ENCODE measurements at regions not wholly inside any gene's neighbourhood (a gene's known extent, or its start where the extent isn't known, plus 50 kb on each side); places are given as distances from the start of the nearest gene placed in this dataset.

- intact Hi-C loops (cut with micrococcal nuclease; ENCODE audit: unreplicated experiment): no loop called here
- Histone ChIP-seq H3K9me3 (no peaks in the 10 kb centered on the region), H3K4me3 (ENCODE audit: low read depth, low read length) (no peak overlapping the region), H3K27me3 (replicated peaks; ENCODE audit: control insufficient read depth, insufficient read depth, low read length) (no peaks in the 10 kb centered on the region), H3K36me3 (ENCODE audit: control insufficient read depth, insufficient read depth, low read length) (no peaks in the 10 kb centered on the region; the same call in 1 of the 2 replicates), H3K4me1 (peaks cover 11% of the 10 kb centered on the region)
- H3K4me3 Mint-ChIP-seq (ENCODE audit: unreplicated experiment): no peak overlapping the region
- no peak for DNase-seq
- no peak for TF ChIP-seq CTCF (IDR thresholded peaks at IDR 0.05; ENCODE audit: insufficient read depth in 1 of 2, low read depth in 1 of 2, low read length in 1 of 2, severe bottlenecking in 1 of 2, unreplicated experiment in 1 of 2)
- H3K27ac Mint-ChIP-seq (ENCODE audit: unreplicated experiment): no peak overlapping the region
- ChIA-PET CTCF (no interaction called here), POLR2A (no interaction called here)
- no TSS peak for BruUV-seq (replicated peaks)
- no peaks in the 10 kb centered on the region for H3K36me3 Mint-ChIP-seq (ENCODE audit: insufficient read depth, unreplicated experiment)
- H3K4me1 Mint-ChIP-seq (ENCODE audit: low read depth, unreplicated experiment): no peaks in the 10 kb centered on the region
- H3K27me3 Mint-ChIP-seq (ENCODE audit: insufficient read depth, unreplicated experiment): no peaks in the 10 kb centered on the region
- H3K9me3 Mint-ChIP-seq (ENCODE audit: unreplicated experiment): no peaks in the 10 kb centered on the region
These were observed 128.4 kb upstream of the LPP start for GRCh38 chr3:188025555-188025954.

GRCh38 chr3:188026191-188026968, 127.6 kb upstream of the LPP start:
- Mint-ChIP-seq H3K4me1 (ENCODE audit: low read depth, unreplicated experiment) (no peaks in the 10 kb centered on the region), H3K4me3 (ENCODE audit: unreplicated experiment) (no peak overlapping the region), H3K27me3 (ENCODE audit: insufficient read depth, unreplicated experiment) (no peaks in the 10 kb centered on the region), H3K27ac (ENCODE audit: unreplicated experiment) (no peak overlapping the region), H3K9me3 (ENCODE audit: unreplicated experiment) (no peaks in the 10 kb centered on the region), H3K36me3 (ENCODE audit: insufficient read depth, unreplicated experiment) (no peaks in the 10 kb centered on the region)
- ChIA-PET POLR2A (no interaction called here), CTCF (no interaction called here)
- no peaks in the 10 kb centered on the region for H3K36me3 ChIP-seq (ENCODE audit: control insufficient read depth, insufficient read depth, low read length)
- H3K27me3 ChIP-seq (replicated peaks; ENCODE audit: control insufficient read depth, insufficient read depth, low read length): no peaks in the 10 kb centered on the region
- no peak for DNase-seq
- intact Hi-C loops (cut with micrococcal nuclease; ENCODE audit: unreplicated experiment): no loop called here
- TF ChIP-seq CTCF (IDR thresholded peaks at IDR 0.05; ENCODE audit: insufficient read depth in 1 of 2, low read depth in 1 of 2, low read length in 1 of 2, severe bottlenecking in 1 of 2, unreplicated experiment in 1 of 2): no peak
- peaks cover 9% of the 10 kb centered on the region for H3K4me1 ChIP-seq
- no TSS peak for BruUV-seq (replicated peaks)
- no peaks in the 10 kb centered on the region for H3K9me3 ChIP-seq
- no peak overlapping the region for H3K4me3 ChIP-seq (ENCODE audit: low read depth, low read length)

GRCh38 chr3:188031121-188031520, 122.8 kb upstream of the LPP start:
- Histone ChIP-seq H3K27me3 (replicated peaks; ENCODE audit: control insufficient read depth, insufficient read depth, low read length) (no peaks in the 10 kb centered on the region), H3K4me1 (peaks cover 12% of the 10 kb centered on the region), H3K4me3 (ENCODE audit: low read depth, low read length) (no peak overlapping the region), H3K36me3 (ENCODE audit: control insufficient read depth, insufficient read depth, low read length) (no peaks in the 10 kb centered on the region), H3K9me3 (0 out of 2 replicates have a peak, but pooled peaks cover 3% of the 10 kb centered on the region)
- Mint-ChIP-seq H3K9me3 (ENCODE audit: unreplicated experiment) (no peaks in the 10 kb centered on the region), H3K4me1 (ENCODE audit: low read depth, unreplicated experiment) (peaks cover 9% of the 10 kb centered on the region), H3K36me3 (ENCODE audit: insufficient read depth, unreplicated experiment) (no peaks in the 10 kb centered on the region), H3K27me3 (ENCODE audit: insufficient read depth, unreplicated experiment) (no peaks in the 10 kb centered on the region), H3K4me3 (ENCODE audit: unreplicated experiment) (no peak overlapping the region), H3K27ac (ENCODE audit: unreplicated experiment) (no peak overlapping the region)
- ChIA-PET POLR2A (no interaction called here), CTCF (no interaction called here)
- intact Hi-C loops (cut with micrococcal nuclease; ENCODE audit: unreplicated experiment): no loop called here
- TF ChIP-seq CTCF (IDR thresholded peaks at IDR 0.05; ENCODE audit: insufficient read depth in 1 of 2, low read depth in 1 of 2, low read length in 1 of 2, severe bottlenecking in 1 of 2, unreplicated experiment in 1 of 2): no peak
- no peak for DNase-seq
- BruUV-seq (replicated peaks): no TSS peak

Measured in Caco-2 (cell line).